Adrenal gland (tissue), 9 donors: ENCODE measurements at regions not wholly inside any gene's neighbourhood (a gene's known extent, or its start where the extent isn't known, plus 50 kb on each side); places are given as distances from the start of the nearest gene placed in this dataset.

Experiments
- DNase-seq, 7 donors: peaks; one replicate each; pipeline ENCODE4 v3.0.0-alpha.2; 2019 to 2020
- H3K27ac ChIP-seq, 5 donors: fragments of 200-600 bp; sonication (generic) in 4 of 5; 1 replicate in 3 of 5; 2 replicates in 2 of 5; pipeline versions ENCODE4 v1.5.1 to v1.8.0; 2016 to 2020; ENCODE audit warnings: mild to moderate bottlenecking in 1 of 5
- H3K27me3 ChIP-seq: fragments of 200-600 bp; 2 replicates; pipeline ENCODE4 v1.8.0; 2021
- H3K36me3 ChIP-seq, 2 donors: fragments of 200-600 bp; replicated peaks in 1 of 2; 1 replicate in 1 of 2; 2 replicates in 1 of 2; pipeline versions ENCODE4 v1.5.1 to v1.8.0; 2018 to 2022
- H3K4me1 ChIP-seq, 2 donors: fragments of 200-600 bp; replicated peaks in 1 of 2; 1 replicate in 1 of 2; 2 replicates in 1 of 2; pipeline versions ENCODE4 v1.5.1 to v1.8.0; 2018 to 2021
- H3K4me3 ChIP-seq, 4 donors: fragments of 200-600 bp; sonication (generic) in 3 of 4; one replicate each; pipeline ENCODE4 v1.5.1; 2016 to 2018
- H3K9me3 ChIP-seq, 3 donors: fragments of 200-600 bp; sonication (generic) in 1 of 3; replicated peaks in 1 of 3; 1 replicate in 2 of 3; 2 replicates in 1 of 3; pipeline versions ENCODE4 v1.5.1 to v1.8.0; 2016 to 2021
- POLR2A ChIP-seq, 2 donors: fragments of 450-650 bp; IDR thresholded peaks; one replicate each; pipeline ENCODE4 v1.6.1; 2017; ENCODE audit warnings: antibody characterized with exemption in 2 of 2, mild to moderate bottlenecking in 2 of 2, moderate library complexity in 1 of 2
- WGBS, 4 donors: extraction: QIAGEN DNeasy Blood & Tissue Kit in 2 of 4; methylation state at CpG; one replicate each; pipeline versions ENCODE4 v1.1.5 to v1.1.7; 2013 to 2017; 5-methylcytosine and 5-hydroxymethylcytosine counted together
- intact Hi-C, 2 donors: fragments of 100-400 bp; cut with DNase I; formaldehyde crosslinking; loops; one replicate each; pipeline versions ENCODE4 v1.14.1 to v1.15.0; 2022 to 2023
- TF ChIP-seq, protein P1 (sequence below), 6 experiments: fragments of 450-650 bp in 4 of 6; fragments of 200-600 bp in 2 of 6; sonication (generic) in 1 of 6; IDR thresholded peaks; 1 replicate in 5 of 6; 2 replicates in 1 of 6; pipeline versions ENCODE4 v1.5.1 to v1.8.0; 2016 to 2021; ENCODE audit warnings: antibody characterized with exemption in 6 of 6, mild to moderate bottlenecking in 2 of 6, moderate library complexity in 1 of 6
- donor health status: healthy with polysubstance abuse.
- donor health status: Bipolar disorder and iron deficiency.
- donor health status: DM: yes; HTN: yes; CAD: no.
- donor health status: DM: no; HTN: no; CAD: no.
- donor health status: DM: no; HTN: no; CAD: no.

DNA sequence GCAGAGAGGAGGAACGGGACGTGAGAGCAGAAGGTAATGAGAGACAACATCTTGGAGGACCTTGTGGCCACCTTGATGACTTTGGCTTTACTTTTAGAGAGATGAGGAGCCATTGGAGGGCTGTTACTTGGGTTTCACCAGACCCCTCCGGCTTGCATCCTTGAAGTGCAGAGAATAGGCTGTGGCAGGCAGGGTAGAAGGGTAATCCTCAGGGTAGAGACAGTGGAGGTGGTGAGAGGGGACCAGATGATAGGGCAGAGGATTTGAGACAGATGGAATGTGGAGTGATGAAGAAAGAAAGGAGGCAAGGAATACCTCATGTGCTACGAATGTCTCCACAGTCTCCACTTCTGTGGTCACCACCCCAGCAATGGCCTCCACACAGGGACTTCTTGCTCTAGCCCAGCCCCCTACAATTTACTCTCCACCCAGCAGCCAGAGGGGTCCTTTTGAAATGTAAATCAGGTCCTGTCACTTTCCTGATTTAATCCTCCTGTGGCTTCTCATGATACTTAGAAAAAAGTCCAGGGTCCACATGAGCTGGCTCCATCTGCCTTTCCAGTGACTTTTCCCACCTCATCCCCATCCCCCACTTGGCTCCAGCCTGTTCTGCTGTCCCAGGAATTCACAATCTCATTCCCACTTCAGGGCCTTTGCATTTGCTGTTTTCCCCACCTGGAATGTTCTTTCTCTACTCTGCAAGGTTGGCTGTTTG lies 115.0 kb downstream of the PJA1 start:
- intact Hi-C loops, result no loop called here
- H3K4me3 ChIP-seq, result no peak overlapping the region
- WGBS, 4 donors, result 60 to 87% (median 80%) methylated on average over 3 to 4 of the region's 4 CpGs
- no peaks in the 10 kb centered on the region for H3K9me3 ChIP-seq
- H3K27me3 ChIP-seq, result peaks cover 12% of the 10 kb centered on the region
- TF ChIP-seq, protein P1, sequence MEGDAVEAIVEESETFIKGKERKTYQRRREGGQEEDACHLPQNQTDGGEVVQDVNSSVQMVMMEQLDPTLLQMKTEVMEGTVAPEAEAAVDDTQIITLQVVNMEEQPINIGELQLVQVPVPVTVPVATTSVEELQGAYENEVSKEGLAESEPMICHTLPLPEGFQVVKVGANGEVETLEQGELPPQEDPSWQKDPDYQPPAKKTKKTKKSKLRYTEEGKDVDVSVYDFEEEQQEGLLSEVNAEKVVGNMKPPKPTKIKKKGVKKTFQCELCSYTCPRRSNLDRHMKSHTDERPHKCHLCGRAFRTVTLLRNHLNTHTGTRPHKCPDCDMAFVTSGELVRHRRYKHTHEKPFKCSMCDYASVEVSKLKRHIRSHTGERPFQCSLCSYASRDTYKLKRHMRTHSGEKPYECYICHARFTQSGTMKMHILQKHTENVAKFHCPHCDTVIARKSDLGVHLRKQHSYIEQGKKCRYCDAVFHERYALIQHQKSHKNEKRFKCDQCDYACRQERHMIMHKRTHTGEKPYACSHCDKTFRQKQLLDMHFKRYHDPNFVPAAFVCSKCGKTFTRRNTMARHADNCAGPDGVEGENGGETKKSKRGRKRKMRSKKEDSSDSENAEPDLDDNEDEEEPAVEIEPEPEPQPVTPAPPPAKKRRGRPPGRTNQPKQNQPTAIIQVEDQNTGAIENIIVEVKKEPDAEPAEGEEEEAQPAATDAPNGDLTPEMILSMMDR (IDR thresholded peaks at IDR 0.05), result no peak
- TF ChIP-seq POLR2A (IDR thresholded peaks at IDR 0.05), result no peak
- peak in 1 of 7 donors; percentile 2 for DNase-seq
- H3K27ac ChIP-seq, result no peak overlapping the region
- H3K4me1 ChIP-seq, result no peaks in the 10 kb centered on the region
- H3K36me3 ChIP-seq, result no peaks in the 10 kb centered on the region

DNA sequence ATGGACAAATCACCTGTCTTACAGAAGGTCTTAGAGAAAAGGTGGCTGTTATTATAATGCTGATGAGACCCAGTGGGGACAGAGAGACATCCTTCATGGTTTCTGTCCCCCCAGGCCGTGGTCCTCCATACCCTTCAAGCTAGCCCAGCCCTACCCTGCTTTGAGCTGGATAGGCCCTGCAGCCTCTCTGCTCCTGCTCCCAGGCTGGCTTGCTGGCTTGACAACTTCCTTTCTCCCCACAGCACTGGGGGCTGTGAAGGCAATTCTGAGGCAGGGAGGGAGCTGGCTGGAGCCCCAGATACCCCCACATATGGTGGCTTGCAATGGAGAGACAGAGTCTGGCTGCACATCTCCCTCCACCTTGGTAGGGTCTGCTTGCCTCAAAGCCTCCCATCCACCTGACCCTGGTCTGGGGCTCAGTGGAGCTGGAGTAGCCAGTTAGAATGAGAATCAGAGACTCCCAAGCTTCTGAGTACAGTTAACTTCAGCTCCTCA lies 118.2 kb downstream of the PJA1 start:
- DNase-seq, result peak in 2 of 7 donors; percentile 2 to 8
- intact Hi-C loops, result no loop called here
- TF ChIP-seq, protein P1 (IDR thresholded peaks at IDR 0.05), result no peak
- TF ChIP-seq POLR2A (IDR thresholded peaks at IDR 0.05), result no peak
- 71 to 92% (median 88%) methylated on average over 1 of the region's 1 CpG; no CpG with 5 or more reads in 1 of the 4 donors for WGBS, 4 donors
- Histone ChIP-seq H3K9me3 (no peaks in the 10 kb centered on the region), H3K4me3 (no peak overlapping the region), H3K4me1 (no peaks in the 10 kb centered on the region), H3K27ac (no peak overlapping the region), H3K36me3 (no peaks in the 10 kb centered on the region), H3K27me3 (peaks cover 12% of the 10 kb centered on the region)

DNA sequence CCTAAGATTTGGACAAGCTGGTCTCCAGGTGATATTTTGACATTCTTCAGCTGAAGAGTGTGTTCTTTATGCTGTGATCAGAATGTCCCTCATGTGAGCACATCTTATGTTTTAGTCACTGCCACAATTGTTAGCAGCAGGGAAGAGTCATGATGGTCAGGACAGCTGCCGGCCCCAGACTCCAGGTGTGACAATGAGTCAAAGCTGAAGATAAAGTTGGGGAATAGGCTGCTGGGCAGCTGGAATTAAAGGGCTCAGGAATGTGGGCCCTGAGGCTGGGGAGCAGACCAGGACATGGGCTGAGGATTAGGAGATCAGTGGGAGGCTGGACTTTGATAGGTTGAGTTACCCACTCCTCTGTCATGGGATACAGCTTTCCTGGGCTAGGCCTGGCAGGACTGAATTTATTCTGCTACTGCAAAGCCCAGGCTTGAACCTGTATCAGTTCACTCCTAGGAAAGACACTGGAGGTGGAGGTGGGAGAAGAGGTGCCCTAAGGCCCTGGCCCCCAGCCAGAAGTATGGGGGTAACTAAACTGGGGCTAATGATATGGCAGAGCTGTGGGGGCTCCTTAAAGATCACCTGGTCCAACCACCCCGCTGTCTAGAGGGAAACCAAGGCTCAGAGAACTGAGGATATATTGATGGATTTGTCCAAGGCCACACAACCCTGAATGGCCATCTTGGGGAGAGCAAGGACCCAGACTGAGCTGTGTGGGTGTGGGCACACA lies 119.5 kb downstream of the PJA1 start:
- Histone ChIP-seq H3K27me3 (peaks cover 5% of the 10 kb centered on the region), H3K36me3 (no peaks in the 10 kb centered on the region), H3K4me3 (no peak overlapping the region), H3K27ac (no peak overlapping the region), H3K9me3 (no peaks in the 10 kb centered on the region), H3K4me1 (no peaks in the 10 kb centered on the region)
- no peak for TF ChIP-seq POLR2A (IDR thresholded peaks at IDR 0.05)
- TF ChIP-seq, protein P1 (IDR thresholded peaks at IDR 0.05), result no peak
- peak in 2 of 7 donors; percentile 3 to 9 for DNase-seq
- intact Hi-C loops, result no loop called here
- WGBS, 4 donors, result 80 to 89% (median 87%) methylated on average over 1 to 2 of the region's 2 CpGs

DNA sequence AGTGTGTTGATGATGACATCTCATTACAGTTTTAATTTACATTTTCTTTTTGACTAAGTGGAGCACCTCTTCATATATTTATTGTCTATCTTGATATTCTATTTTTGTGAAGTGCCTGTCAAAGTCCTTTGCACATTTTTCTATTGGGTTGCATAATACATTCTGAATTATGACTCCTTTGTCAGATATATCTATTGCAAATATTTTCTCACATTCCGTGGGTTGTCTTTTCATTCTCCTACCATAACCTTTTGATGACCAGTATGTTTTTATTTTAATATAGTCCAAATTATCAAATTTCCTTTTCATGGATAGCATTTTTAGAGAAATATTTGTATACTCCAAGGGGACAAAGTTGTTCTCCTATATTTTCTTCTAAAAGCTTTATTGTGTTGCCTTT lies 126.4 kb downstream of the PJA1 start:
- no peaks in the 10 kb centered on the region for H3K9me3 ChIP-seq
- H3K36me3 ChIP-seq, result no peaks in the 10 kb centered on the region
- intact Hi-C loops, result no loop called here
- no peak overlapping the region for H3K4me3 ChIP-seq
- no peak overlapping the region for H3K27ac ChIP-seq
- no peak for DNase-seq
- 74 to 87% (median 82%) methylated on average over 1 of the region's 1 CpG for WGBS, 4 donors
- peaks cover 2% of the 10 kb centered on the region for H3K27me3 ChIP-seq
- no peak for TF ChIP-seq POLR2A (IDR thresholded peaks at IDR 0.05)
- TF ChIP-seq, protein P1 (IDR thresholded peaks at IDR 0.05), result no peak
- no peaks in the 10 kb centered on the region for H3K4me1 ChIP-seq
